ENCODE measurements at regions not wholly inside any gene's neighbourhood (a gene's known extent, or its start where the extent isn't known, plus 50 kb on each side); places are given as distances from the start of the nearest gene placed in this dataset.
"Not testable (repeated sequence)": the region's sequence is repeated elsewhere in the genome, so short reads cannot be mapped to it uniquely, and the experiment has no call there.

DNA sequence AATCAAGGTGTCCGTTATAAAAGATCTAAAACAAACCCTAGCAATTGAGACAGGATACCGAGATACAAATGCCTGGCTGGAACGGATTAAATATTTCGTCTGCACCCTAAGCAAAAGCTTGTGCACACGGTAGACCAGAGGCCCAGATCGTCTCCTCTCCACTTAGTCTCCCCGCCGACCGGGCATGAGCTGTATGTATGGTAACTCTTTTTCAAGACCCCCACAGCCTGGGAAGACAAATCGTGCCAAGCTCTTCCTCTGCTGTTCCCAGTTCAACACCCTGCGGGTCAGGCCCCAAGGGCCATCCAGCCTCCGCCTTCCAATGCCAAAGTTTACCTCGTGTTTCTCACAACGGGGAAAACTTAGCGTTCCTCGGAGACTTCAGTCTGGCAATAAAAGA, 285.7 kb upstream of the GALNT17 start:
- DNase-seq, result no peak

DNA sequence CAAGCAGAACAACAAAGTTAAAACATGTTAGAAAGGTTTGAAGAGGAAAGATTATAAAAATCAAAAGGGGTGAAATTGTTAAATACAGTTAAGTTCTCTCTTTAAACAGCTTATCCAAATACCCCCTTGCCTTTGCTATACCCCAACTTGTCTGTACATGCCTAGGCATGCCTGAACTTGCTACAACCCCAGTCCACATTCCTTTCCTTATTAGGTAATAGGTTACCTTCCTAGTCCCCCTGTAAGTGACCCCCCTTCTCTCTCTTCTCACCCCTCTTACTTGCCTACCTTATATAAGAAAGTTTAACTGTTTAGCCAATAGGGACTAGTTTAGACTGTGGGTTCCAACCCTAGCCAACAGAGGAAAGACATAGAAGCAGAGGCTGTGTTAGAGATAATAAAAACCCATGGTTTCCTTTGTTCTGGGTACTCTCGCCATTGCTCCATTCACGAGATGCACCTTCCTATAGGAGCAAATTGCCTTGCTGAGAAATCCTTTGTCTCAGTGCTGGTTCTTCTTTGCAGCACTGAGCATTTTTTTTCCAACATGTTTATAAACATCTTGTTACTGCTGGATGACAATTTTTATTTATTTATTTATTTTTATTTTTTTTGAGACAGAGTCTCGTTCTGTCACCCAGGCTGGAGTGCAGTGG, 282.2 kb upstream of the GALNT17 start:
- no peak for DNase-seq

DNA sequence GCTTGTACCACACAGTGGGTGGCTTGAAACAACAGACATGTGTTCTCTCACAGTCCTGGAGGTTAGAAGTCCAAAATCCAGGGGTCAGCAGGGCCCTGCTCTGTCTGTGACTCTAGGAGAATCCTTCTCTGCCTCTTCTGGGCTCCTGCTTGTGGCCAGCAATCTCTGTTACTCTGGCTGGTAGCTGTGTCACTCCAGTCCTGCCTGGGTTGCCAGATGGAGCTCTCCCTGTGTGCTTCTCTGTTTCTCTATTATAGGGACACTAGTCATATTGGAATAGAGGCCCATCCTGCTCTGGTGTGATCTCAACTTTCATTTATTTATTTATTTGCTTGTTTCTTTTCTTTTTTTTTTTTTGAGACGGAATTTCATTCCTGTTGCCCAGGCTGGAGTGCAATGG, 276.6 kb upstream of the GALNT17 start:
- DNase-seq, result no peak

DNA sequence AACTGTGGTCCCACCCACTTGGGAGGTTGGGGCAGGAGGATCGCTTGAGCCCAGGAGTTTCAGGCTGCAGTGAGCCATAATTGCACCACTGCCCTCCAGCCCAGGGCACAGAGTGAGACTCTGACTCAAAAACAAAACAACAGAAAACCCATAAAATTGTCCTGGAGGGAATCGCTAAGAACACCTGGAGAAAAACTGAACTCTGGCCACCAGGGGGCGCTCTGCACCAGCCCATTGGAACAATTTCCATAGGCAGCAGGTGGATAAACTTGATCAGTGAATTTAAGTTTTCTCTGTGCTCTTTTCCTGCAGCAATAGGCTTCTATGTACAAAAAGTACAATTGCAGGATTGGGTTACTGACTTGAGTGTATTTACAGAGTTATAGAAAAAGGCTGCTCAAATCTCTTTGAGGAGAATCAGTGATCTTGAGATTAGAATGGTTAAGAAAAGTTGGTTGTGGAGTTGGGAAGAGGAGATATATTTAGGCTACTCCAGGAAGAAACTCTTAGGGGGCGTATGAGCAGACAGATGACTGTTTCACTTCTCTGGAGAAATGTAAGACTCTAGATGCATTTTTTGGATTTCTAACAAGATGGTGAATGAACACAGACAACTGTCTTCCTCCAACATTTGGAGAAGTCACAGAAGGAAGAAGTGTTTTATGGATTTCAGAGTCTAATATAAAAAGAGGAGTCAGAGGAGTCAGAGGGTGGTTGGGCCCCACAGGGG, 274.9 kb upstream of the GALNT17 start:
- DNase-seq, result peak; percentile 78

DNA sequence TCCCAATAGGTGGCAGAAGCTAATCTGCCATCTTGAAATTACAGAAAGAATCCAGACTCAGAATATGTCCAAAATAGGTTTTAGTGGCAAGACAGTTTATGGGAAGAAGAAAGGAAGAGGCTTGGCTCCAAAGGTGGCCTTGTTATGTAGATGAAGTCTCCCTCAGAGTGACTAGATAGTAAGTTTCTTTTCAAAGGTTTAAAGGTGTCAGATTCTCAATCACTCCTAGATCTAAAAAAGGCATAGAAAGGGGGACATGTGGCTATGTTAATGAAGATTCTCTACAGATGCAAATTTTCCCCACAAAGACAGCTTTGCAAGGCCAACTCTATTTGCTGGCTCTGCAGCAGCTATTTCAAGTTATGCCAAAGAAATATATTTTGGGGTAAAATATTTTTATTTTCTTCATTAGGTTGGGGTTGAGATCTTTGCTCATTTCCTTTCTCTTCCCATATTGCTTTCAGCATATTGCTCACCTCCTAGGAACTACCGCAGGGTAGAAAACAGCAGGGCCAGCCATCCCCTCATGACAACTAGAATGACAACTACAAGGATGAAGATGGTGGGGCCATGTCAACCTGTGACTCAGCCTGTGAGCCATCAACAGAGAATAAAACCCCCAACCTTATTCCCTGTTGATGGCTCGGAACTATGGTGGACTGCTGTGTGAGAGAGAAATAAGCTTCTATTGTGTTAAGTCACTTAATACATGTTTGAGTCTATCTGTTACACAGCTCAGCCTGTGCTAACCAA, 274.0 kb upstream of the GALNT17 start:
- DNase-seq, result no peak

DNA sequence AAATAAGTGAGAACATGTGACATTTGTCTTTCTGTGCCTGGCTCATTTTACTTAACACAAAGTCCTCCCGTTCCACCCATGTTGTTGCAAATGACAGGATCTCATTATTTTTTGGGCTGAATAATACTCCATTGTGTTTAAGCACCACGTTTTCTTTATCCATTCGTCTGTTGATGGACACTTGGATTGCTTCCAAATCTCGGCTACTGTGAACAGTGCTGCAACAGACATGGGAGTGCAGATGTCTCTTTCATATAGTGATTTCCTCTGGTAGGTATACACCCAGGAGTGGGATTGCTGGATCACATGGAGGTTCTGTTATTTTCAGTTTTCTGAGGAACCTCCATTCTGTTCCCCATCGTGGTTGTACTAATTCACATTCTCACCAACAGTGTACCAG, 264.4 kb upstream of the GALNT17 start:
- DNase-seq, result no peak

DNA sequence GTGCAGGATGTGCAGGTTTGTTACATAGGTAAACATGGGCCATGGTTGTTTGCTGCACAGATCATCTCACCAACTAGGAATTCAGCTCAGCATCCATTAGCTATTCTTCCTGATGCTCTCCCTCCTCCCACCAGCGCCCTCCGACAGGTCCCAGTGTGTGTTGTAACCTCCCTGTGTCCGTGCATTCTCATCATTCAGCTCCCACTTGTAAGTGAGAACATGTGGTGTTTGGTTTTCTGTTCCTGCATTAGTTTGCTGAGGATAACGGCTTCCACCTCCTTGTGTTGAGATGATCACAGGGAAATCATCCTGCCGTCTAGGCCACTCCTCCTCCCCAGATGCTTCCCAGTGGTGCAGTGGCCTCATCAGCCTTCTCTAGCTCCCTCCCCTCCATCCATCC, 261.6 kb upstream of the GALNT17 start:
- DNase-seq, result no peak

DNA sequence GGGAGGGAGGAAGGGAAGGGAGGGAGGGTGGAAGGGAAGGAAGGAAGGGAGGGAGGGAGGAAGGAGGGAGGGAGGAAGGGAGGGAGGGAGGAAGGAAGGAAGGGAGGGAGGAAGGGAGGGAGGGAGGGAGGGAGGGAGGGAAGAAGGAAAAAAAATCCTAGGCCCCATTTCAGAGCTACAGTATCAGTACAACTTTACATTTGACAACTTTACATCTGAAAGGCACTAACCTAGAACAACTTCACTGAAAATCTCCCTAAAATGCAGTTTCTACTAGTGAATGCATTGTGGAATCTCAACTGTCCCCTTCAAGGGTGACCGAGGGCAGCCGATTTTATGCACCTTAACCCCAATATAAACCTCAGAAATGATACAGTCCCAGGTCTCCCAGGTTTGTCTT, 259.8 kb upstream of the GALNT17 start:
- DNase-seq, result no peak

DNA sequence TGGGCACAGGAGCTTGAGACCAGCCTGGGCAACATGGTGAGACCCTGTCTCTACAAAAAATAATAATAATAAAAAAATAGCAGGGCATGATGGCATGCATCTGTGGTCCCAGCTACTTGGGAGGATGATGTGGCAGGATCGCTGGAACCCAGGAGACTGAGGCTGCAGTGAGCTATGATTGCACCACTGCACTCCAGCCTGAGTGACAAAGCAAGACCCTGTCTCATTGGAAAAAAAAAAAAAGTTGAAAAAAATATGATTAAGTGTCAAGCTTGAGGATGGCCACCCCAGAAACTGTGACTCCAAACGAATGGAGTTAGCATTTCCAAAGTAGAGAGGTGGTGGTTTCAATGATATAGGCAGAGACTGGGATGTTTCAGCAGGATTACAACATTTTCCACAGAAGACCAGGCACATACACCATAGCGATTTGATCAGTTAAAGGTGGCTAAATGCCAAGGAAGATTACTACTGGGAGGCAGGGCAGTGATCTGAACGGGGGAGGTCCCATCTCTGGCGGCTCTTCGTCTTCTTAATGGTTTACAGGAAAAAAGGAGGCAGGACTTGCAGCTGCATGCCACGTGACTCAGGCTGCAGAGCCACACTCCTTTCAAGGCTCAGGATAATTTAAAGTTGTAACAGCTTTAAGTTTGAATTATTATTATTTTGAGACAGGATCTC, 250.6 kb upstream of the GALNT17 start:
- no peak for DNase-seq

DNA sequence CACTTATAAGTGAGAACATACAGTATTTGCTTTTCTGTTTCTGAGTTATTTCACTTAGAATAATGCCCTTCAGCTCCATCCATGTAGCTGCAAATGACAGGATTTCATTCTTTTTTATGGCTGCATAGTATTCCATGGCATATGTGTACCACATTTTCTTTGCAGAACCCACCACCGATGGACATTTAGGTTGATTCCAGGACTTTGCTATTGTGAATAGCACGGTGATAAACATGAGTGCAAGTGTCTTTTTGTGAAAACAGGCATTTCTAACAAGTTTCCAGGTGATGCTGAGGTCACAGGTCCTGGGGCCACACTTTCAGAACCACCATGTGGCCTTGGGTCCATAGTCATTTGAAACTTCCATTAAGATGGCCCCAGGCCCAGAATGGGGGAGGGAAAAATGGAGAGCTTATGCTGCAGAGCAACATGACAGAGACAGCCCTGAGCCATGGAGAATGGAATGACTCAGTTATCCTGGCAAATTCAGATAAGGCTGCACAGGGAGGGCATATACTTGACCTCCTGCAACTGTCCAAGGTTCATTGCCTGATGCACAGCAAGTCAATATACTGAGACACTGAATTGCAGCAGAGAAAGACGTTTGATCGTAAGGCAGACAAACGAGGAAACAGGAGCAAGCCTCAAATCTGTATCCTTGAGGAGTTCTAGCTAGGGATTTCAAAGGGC, 248.0 kb upstream of the GALNT17 start:
- DNase-seq, result no peak

DNA sequence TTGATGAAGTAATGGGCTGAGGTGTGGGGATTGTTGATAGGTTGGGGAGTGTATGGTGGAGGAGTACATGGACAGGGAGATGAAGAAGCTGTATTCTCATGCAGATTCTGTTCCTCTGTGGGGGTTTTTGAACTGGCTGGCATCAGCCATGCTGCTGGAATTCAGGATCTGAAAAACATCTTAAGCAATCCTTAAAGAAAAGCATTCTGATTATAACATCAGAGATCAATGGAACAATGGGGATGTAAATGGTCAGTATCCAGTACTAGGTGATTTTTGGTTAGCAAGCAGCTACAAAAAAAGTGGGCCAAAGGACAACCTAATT, 247.5 kb upstream of the GALNT17 start:
- DNase-seq, result no peak

DNA sequence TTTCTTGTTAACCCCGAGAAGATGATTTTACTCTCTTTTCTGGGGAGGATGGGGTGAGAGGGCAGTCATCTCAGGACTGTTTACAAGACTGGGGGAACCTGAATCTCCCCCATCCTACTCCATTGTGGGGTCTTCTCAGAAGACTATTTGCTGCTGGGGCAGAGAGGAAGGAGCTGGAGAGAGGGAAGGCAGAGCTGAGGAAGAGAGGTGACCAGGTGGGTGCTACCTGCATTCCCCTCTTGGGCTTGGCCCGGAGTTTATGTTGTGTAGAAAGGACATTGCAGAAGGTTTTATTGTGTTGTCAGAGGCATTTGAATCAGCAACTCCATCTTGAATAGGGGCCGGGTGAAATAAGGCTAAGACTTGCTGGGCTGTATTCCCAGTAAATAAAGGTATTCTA, 247.1 kb upstream of the GALNT17 start:
- DNase-seq, result no peak

DNA sequence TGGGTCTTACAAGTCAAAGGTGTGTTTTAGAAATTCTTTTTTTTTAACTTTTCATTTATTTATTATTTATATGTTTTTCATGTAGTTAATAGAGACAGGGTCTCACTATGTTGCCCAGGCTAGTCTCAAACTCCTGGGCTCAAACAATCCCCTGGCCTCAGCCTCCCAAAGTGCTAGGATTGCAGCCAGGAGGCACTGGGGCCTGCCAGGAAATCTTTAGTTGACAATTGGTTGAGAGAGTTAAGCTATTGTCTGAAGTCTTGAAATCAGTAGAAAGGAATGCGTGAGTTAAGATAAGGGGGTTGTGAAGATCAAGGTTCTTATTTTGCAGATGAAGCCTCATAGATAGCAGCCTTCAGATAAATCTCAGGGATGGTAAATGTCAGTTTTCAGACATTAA, 245.4 kb upstream of the GALNT17 start:
- no peak for DNase-seq

DNA sequence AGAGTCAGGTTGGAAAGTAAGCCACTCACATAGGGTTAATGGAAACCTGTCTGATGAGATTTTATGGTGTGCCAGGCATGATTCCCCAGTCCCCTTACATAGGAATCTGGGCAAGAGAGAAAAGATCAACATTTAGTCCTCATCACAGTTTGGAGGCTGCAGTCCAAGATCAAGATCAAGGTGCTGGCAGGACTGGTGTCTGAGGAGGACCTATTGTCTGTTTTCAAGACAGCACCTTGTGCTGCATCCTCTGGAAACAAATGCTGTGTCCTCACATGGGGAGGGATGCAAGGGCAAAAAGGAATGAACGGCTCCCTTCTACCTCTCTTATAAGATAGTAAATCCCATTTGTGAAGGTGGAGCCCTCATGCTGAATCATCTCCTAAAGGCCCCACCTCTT, 244.8 kb upstream of the GALNT17 start:
- DNase-seq, result no peak

DNA sequence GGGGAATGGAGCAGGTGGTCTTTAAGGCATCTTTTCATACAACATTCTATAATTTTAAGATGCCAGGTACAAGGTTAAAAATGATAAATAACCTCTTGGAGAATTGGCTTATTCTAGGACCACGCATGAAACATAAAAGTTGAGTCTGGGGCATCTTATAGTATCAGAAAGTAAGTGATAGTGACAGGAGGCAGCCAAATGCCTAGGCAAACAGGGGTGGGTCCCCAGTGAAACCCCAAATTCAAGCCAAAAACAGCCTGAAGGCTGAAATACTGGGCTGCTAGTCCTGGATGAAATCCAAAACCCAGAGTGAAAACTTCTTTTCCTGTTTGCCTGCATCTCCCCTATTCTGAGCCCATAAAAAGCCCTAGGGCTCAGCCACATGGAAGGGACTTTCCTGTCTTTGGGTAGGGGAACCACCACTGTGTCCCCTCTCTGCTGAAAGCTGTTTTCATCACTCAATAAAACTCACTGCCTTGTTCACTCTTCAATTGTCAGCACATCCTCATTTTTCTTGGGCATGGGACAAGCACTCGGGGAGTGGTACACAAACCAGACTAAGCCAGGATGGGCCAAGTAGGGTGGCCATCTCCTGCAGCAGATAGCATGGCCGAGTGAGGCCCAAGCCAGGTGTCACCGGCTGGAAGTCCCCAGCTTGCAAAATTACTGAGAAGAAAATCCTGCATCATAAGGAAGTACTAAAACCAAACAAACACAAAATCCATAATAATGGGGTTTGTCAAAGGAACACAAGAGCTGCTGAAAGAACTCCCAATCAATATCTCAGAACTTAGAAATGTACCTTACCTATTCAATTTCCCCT, 241.6 kb upstream of the GALNT17 start:
- no peak for DNase-seq

DNA sequence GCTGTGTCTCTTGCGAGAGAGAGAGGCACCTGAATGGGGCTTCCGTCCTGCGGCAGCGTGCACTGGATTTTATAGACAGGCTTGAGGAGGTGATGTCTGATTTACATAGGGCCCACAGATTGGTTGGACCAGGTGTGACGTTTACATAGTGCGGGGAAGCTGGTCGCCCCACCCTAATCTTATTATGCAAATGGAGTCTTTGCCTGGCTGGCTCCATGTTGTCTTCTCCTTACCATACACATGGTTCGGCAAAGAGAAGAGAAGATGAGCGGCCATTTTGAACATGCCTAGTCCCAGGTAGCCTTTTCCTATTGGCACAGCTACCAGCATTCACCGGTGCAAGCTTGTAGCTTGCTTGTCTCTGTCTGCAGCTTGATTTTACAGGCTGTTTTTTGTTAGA, 238.5 kb upstream of the GALNT17 start:
- peak; percentile 16 for DNase-seq

DNA sequence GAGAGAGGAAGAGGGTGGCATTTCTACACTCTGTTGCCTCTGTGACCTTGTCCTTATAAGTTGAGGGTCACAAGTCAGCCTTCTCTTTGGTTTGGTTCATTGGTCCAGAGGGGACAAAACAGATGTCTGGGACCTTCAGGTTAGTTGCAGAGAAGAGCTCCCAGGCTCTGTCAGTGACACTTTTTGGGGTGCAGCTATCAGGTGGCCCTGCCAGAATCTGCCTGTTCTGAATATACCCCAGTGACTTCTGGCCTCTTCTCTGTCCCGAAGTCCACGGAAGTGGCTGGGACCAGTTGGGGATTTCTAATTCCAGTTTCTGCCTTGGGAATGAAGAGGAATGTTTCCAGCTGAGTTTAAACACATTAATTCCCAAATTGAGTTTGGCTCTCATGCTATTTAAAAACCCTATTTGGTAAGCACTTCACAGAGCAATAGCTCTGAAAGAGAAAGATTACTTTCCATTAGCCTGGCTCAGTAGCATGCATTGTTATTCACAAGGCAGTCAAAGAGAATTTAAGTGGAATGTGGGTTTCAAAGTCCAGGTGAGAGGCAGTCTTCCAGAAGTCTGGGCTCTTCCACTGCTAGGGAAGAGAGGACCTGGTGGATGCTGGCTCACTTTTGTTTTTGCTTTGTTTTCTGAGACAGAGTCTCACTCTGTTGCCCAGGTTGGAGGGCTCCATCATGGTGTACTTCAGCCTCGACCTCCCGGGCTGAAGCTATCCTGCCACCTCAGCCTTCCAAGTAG, 237.8 kb upstream of the GALNT17 start:
- DNase-seq, result no peak

DNA sequence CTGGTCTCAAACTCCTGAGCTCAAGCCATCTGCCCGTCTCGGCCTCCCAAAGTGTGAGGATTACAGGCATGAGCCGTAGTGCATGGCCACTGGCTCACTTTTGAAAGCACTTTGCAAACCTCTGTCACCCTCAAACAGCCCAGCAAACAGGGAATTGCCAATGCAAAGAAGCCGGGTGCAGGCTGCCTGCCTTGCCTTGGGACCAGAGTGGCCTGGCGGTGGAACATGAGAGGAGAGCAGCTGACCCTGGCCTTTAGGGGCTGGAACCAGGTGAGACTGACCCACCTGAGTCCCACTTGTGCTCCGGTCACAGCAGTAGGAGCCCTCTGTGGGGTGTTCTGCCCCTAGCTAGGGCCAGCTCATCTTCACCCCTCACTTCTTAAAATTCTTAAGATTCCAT, 237.1 kb upstream of the GALNT17 start:
- DNase-seq, result no peak

DNA sequence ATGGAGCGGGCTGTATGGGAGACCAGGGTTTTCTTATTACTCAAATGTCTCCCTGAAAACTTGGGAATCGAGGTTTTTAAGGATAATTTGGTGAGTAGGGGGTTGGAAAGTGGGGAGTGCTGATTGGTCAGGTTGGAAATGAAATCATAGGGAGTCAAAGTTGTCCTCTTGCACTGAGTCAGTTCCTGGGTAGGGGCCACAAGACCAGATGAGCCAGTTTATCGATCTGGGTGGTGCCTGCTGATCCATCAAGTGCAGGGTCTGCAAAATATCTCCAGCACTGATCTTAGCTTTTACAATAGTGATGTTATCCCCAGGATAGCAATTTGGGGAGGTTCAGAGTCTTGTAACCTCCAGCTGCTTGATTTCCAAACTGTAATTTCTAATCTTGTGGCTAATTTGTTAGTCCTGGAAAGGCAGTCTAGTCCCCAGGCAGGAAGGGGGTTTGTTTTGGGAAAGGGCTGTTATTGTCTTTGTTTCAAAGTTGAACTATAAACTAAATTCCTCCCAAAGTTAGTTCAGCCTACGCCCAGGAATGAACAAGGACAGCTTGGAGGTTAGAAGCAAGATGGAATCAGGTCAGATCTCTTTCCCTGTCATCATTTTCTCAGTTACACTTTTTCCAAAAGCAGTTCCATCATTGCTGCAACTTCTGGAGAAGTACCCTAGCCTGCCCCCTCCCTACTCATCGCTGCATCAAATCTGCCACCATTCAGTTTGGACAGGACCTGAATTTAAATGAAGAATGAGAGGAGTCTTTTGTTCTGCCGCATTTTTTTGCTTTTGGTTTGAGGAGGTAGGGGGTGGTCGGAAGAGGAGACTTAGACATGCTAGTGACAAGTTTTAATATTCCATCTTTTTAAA, 236.4 kb upstream of the GALNT17 start:
- not testable (repeated sequence) for DNase-seq
